K562 (cell line): ENCODE measurements at regions not wholly inside any gene's neighbourhood (a gene's known extent, or its start where the extent isn't known, plus 50 kb on each side); places are given as distances from the start of the nearest gene placed in this dataset.

Experiments used
- PRPF4 ChIP-seq: fragments of 200-400 bp; formaldehyde crosslinking; IDR thresholded peaks from one replicate; pipeline ENCODE4 v1.6.1; 2017; ENCODE audit warnings: low read length, low read depth, mild to moderate bottlenecking; ENCODE audit not compliant: insufficient read depth, poor library complexity, severe bottlenecking
- RBM25 ChIP-seq: fragments of 200-400 bp; formaldehyde crosslinking; IDR thresholded peaks from 2 replicates; pipeline ENCODE4 v1.6.1; 2018; ENCODE audit warnings: low read length, low read depth, moderate library complexity; ENCODE audit not compliant: severe bottlenecking
- SMARCB1 ChIP-seq: IDR thresholded peaks from 2 replicates; pipeline ENCODE4 v1.6.1; 2011; ENCODE audit warnings: improper control_type of control experiment, low read depth; ENCODE audit not compliant: insufficient read length
- TCF3 ChIP-seq: sonication (generic); formaldehyde crosslinking; IDR thresholded peaks from 2 replicates; pipeline ENCODE4 v1.4.0; 2020; ENCODE audit warnings: mild to moderate bottlenecking, missing genetic modification reagents
- ZNF232 ChIP-seq: sonication (generic); formaldehyde crosslinking; IDR thresholded peaks from 2 replicates; pipeline ENCODE4 v1.8.0; 2022; ENCODE audit warnings: mild to moderate bottlenecking, missing genetic modification reagents
- TF ChIP-seq, protein P1 (sequence below), 2 experiments: fragments of 450-650 bp; IDR thresholded peaks; 2 replicates each; pipeline ENCODE4 v1.6.1; 2016
- TF ChIP-seq, protein P2 (sequence below): sonication (generic); formaldehyde crosslinking; IDR thresholded peaks from 2 replicates; pipeline ENCODE4 v1.8.0; 2022; ENCODE audit warnings: missing genetic modification reagents, mild to moderate bottlenecking, moderate library complexity, borderline replicate concordance
- TF ChIP-seq, protein P3 (sequence below): fragments of 450-650 bp; IDR thresholded peaks from 2 replicates; pipeline ENCODE4 v1.6.1; 2016; ENCODE audit warnings: mild to moderate bottlenecking, moderate library complexity
- TF ChIP-seq, protein P4 (sequence below): sonication (generic); formaldehyde crosslinking; IDR thresholded peaks from 2 replicates; pipeline ENCODE4 v1.8.0; 2023; ENCODE audit warnings: mild to moderate bottlenecking, missing genetic modification reagents

DNA sequence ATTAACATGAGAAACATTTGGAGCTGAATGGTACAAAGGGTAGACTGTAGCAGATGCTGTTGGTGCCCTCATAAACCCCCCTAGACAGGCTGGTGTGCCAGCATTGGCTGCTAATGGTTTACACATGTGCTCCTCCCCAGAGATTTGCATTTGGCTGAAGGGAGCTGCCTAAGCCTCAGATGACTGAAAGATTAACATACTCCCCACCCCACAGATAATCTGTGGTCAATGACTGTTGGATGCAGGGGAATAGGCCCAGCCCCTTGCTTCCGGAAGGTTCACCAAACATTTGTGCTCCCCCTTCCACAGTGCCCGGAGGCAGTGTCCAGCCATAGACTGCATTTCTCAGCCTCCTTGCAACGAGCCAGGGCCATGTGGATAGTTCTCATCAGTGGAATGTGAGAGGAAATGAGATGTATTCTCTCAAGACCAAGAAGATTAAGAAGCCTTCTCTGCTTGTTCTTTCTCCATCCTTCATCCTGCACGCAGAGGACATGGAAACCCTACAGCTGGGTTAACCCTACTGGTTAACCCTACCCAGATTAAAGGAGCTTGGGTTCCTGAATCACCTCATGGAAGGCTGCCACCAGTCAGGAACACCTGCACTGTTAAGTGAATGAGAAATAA, 79.6 kb downstream of the PHAX start (continued):
- TF ChIP-seq, protein P1, sequence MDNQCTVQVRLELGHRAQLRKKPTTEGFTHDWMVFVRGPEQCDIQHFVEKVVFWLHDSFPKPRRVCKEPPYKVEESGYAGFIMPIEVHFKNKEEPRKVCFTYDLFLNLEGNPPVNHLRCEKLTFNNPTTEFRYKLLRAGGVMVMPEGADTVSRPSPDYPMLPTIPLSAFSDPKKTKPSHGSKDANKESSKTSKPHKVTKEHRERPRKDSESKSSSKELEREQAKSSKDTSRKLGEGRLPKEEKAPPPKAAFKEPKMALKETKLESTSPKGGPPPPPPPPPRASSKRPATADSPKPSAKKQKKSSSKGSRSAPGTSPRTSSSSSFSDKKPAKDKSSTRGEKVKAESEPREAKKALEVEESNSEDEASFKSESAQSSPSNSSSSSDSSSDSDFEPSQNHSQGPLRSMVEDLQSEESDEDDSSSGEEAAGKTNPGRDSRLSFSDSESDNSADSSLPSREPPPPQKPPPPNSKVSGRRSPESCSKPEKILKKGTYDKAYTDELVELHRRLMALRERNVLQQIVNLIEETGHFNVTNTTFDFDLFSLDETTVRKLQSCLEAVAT (IDR thresholded peaks at IDR 0.05) = peak in 1 of 2 experiments; percentile 39; a peak in 1 of 4 replicates
- TF ChIP-seq PRPF4 (no peak), ZNF232 (CRISPR knock-in tag) (no peak), RBM25 (no peak), SMARCB1 (no peak), TCF3 (CRISPR knock-in tag) (0 out of 2 replicates have a peak, but pooled peaks have one; percentile 34)
- TF ChIP-seq, protein P2, sequence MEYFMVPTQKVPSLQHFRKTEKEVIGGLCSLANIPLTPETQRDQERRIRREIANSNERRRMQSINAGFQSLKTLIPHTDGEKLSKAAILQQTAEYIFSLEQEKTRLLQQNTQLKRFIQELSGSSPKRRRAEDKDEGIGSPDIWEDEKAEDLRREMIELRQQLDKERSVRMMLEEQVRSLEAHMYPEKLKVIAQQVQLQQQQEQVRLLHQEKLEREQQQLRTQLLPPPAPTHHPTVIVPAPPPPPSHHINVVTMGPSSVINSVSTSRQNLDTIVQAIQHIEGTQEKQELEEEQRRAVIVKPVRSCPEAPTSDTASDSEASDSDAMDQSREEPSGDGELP (CRISPR knock-in tag) = peak; percentile 60; the same call in 1 of the 2 replicates
- TF ChIP-seq, protein P3, sequence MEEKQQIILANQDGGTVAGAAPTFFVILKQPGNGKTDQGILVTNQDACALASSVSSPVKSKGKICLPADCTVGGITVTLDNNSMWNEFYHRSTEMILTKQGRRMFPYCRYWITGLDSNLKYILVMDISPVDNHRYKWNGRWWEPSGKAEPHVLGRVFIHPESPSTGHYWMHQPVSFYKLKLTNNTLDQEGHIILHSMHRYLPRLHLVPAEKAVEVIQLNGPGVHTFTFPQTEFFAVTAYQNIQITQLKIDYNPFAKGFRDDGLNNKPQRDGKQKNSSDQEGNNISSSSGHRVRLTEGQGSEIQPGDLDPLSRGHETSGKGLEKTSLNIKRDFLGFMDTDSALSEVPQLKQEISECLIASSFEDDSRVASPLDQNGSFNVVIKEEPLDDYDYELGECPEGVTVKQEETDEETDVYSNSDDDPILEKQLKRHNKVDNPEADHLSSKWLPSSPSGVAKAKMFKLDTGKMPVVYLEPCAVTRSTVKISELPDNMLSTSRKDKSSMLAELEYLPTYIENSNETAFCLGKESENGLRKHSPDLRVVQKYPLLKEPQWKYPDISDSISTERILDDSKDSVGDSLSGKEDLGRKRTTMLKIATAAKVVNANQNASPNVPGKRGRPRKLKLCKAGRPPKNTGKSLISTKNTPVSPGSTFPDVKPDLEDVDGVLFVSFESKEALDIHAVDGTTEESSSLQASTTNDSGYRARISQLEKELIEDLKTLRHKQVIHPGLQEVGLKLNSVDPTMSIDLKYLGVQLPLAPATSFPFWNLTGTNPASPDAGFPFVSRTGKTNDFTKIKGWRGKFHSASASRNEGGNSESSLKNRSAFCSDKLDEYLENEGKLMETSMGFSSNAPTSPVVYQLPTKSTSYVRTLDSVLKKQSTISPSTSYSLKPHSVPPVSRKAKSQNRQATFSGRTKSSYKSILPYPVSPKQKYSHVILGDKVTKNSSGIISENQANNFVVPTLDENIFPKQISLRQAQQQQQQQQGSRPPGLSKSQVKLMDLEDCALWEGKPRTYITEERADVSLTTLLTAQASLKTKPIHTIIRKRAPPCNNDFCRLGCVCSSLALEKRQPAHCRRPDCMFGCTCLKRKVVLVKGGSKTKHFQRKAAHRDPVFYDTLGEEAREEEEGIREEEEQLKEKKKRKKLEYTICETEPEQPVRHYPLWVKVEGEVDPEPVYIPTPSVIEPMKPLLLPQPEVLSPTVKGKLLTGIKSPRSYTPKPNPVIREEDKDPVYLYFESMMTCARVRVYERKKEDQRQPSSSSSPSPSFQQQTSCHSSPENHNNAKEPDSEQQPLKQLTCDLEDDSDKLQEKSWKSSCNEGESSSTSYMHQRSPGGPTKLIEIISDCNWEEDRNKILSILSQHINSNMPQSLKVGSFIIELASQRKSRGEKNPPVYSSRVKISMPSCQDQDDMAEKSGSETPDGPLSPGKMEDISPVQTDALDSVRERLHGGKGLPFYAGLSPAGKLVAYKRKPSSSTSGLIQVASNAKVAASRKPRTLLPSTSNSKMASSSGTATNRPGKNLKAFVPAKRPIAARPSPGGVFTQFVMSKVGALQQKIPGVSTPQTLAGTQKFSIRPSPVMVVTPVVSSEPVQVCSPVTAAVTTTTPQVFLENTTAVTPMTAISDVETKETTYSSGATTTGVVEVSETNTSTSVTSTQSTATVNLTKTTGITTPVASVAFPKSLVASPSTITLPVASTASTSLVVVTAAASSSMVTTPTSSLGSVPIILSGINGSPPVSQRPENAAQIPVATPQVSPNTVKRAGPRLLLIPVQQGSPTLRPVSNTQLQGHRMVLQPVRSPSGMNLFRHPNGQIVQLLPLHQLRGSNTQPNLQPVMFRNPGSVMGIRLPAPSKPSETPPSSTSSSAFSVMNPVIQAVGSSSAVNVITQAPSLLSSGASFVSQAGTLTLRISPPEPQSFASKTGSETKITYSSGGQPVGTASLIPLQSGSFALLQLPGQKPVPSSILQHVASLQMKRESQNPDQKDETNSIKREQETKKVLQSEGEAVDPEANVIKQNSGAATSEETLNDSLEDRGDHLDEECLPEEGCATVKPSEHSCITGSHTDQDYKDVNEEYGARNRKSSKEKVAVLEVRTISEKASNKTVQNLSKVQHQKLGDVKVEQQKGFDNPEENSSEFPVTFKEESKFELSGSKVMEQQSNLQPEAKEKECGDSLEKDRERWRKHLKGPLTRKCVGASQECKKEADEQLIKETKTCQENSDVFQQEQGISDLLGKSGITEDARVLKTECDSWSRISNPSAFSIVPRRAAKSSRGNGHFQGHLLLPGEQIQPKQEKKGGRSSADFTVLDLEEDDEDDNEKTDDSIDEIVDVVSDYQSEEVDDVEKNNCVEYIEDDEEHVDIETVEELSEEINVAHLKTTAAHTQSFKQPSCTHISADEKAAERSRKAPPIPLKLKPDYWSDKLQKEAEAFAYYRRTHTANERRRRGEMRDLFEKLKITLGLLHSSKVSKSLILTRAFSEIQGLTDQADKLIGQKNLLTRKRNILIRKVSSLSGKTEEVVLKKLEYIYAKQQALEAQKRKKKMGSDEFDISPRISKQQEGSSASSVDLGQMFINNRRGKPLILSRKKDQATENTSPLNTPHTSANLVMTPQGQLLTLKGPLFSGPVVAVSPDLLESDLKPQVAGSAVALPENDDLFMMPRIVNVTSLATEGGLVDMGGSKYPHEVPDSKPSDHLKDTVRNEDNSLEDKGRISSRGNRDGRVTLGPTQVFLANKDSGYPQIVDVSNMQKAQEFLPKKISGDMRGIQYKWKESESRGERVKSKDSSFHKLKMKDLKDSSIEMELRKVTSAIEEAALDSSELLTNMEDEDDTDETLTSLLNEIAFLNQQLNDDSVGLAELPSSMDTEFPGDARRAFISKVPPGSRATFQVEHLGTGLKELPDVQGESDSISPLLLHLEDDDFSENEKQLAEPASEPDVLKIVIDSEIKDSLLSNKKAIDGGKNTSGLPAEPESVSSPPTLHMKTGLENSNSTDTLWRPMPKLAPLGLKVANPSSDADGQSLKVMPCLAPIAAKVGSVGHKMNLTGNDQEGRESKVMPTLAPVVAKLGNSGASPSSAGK = peak; percentile 47
- TF ChIP-seq, protein P4, sequence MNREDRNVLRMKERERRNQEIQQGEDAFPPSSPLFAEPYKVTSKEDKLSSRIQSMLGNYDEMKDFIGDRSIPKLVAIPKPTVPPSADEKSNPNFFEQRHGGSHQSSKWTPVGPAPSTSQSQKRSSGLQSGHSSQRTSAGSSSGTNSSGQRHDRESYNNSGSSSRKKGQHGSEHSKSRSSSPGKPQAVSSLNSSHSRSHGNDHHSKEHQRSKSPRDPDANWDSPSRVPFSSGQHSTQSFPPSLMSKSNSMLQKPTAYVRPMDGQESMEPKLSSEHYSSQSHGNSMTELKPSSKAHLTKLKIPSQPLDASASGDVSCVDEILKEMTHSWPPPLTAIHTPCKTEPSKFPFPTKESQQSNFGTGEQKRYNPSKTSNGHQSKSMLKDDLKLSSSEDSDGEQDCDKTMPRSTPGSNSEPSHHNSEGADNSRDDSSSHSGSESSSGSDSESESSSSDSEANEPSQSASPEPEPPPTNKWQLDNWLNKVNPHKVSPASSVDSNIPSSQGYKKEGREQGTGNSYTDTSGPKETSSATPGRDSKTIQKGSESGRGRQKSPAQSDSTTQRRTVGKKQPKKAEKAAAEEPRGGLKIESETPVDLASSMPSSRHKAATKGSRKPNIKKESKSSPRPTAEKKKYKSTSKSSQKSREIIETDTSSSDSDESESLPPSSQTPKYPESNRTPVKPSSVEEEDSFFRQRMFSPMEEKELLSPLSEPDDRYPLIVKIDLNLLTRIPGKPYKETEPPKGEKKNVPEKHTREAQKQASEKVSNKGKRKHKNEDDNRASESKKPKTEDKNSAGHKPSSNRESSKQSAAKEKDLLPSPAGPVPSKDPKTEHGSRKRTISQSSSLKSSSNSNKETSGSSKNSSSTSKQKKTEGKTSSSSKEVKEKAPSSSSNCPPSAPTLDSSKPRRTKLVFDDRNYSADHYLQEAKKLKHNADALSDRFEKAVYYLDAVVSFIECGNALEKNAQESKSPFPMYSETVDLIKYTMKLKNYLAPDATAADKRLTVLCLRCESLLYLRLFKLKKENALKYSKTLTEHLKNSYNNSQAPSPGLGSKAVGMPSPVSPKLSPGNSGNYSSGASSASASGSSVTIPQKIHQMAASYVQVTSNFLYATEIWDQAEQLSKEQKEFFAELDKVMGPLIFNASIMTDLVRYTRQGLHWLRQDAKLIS = 0 out of 2 replicates have a peak, but pooled peaks have one; percentile 63
